ENCODE measurements at regions not wholly inside any gene's neighbourhood (a gene's known extent, or its start where the extent isn't known, plus 50 kb on each side); places are given as distances from the start of the nearest gene placed in this dataset.
"Not testable (repeated sequence)": the region's sequence is repeated elsewhere in the genome, so short reads cannot be mapped to it uniquely, and the experiment has no call there.

- not testable (repeated sequence) for TF ChIP-seq EZH2 (IDR thresholded peaks at IDR 0.05; ENCODE audit: low read depth, low read length, severe bottlenecking); NRF1 (IDR thresholded peaks at IDR 0.05; ENCODE audit: low read depth, low read length); CTCF (IDR thresholded peaks at IDR 0.05; ENCODE audit: control extremely low read depth in 1 of 3, insufficient read depth in 1 of 3, low read depth in 1 of 3, low read length in 3 of 3)
Observed at GRCh38 chr14:38538053-38538452, 282.2 kb upstream of the CLEC14A start.

Measured in H1 (cell line).